HEK293T (cell line): ENCODE measurements at regions not wholly inside any gene's neighbourhood (a gene's known extent, or its start where the extent isn't known, plus 50 kb on each side); places are given as distances from the start of the nearest gene placed in this dataset.

Experiments used
- FOXA1 ChIP-seq: fragments of 450-650 bp; IDR thresholded peaks from 2 replicates; pipeline ENCODE4 v1.6.1; 2016; ENCODE audit warnings: mild to moderate bottlenecking
- FOXK2 ChIP-seq: fragments of 450-650 bp; IDR thresholded peaks from 2 replicates; pipeline ENCODE4 v1.6.1; 2016; ENCODE audit warnings: mild to moderate bottlenecking
- FOXM1 ChIP-seq: fragments of 450-650 bp; IDR thresholded peaks from 2 replicates; pipeline ENCODE4 v1.6.1; 2017; ENCODE audit warnings: mild to moderate bottlenecking, borderline replicate concordance
- PKNOX1 ChIP-seq: fragments of 450-650 bp; IDR thresholded peaks from 2 replicates; pipeline ENCODE4 v1.6.1; 2016
- SP1 ChIP-seq: fragments of 450-650 bp; IDR thresholded peaks from 2 replicates; pipeline ENCODE4 v1.6.1; 2017
- TARDBP ChIP-seq: fragments of 450-650 bp; IDR thresholded peaks from 2 replicates; pipeline ENCODE4 v1.6.1; 2016

- TF ChIP-seq FOXM1 (no peak), FOXK2 (no peak), PKNOX1 (no peak), SP1 (no peak), FOXA1 (no peak), TARDBP (no peak)
Observed at GRCh38 chr21:38668067-38668466, 137.7 kb upstream of the ETS2 start.
